ELR (cell line): ENCODE measurements at regions not wholly inside any gene's neighbourhood (a gene's known extent, or its start where the extent isn't known, plus 50 kb on each side); places are given as distances from the start of the nearest gene placed in this dataset.
A peak's percentile ranks its signal among the peaks of the same experiment; 100 is the strongest.

Source experiments
- DNase-seq: peaks from one replicate; pipeline ENCODE4 v3.0.0-alpha.2; 2015; ENCODE audit warnings: low read depth

DNA sequence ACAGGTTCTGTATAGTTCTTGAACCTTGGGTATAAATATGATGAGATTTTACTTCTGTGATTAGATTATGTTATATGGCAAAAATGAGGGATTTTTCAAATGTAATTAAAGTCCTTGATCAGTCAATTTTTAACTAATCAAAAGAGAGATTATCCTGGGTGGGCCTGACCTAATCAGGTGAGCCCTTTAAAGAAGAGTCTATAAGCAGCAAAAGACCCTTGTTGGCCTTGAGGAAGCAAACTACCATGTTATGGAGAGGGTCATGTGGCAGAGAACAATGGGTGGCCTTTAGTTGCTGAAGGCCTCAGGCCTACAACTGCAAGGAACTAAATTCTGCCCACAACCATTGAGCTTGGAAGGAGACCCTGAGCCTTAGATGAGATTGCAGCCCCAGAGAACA lies 102.5 kb upstream of the RIPOR2 start:
- DNase-seq, result no peak

- DNase-seq, result no peak
Measured at GRCh38 chr6:25038999-25039398, 103.2 kb upstream of the RIPOR2 start.

DNA sequence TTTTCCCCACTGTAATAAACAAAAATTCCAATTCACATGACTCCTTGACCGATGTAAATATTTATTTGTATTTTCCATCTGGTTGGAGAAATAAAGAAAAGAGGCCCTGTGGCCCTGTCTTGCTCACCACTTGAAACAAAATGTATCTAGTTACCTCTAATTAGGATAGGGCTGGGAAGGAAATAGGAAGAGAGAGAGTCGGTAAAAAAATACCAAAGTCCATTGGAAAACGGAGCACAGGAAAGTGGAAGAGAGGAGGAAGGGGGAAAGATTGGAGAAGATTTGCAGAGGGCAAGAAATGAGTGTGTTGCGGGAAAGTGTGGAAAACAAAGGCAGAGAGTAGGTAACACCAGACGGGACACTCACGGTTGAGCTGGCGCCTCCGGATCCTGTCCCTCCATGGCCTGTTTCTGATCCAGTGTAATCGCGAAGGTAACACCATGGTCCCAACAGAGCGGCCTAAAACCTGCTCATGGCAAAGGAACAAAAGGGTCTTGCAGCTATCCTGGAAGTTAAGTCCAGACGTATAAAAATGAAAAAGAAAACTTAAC lies 105.8 kb upstream of the RIPOR2 start:
- no peak for DNase-seq

- DNase-seq, result no peak
Measured at GRCh38 chr6:25042036-25042521, 106.3 kb upstream of the RIPOR2 start.

- no peak for DNase-seq
Measured at GRCh38 chr6:25042536-25042935, 106.8 kb upstream of the RIPOR2 start.

GRCh38 chr6:25042984-25043725 lies 107.4 kb upstream of the RIPOR2 start:
- DNase-seq, result no peak

DNA sequence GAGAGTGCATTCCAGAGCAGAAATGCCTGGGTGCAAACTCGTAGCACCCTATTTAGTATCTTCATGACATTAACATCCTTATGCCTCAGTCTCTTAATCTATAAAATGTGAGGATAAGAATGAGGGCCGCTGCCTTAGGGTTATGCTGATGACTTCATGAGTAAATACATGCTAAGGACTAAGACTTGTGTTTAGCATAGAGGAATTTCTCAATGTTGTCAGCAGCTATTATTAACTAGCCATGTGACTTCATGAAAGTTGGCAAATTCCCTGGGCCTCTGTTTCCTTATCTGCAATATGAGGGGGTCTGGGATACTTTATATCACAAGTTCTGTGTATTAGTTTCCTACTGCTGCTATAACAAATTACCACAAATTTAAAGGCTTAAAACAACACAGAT lies 108.1 kb upstream of the RIPOR2 start:
- DNase-seq, result no peak

GRCh38 chr6:25046942-25047341 lies 111.2 kb upstream of the RIPOR2 start:
- no peak for DNase-seq

DNA sequence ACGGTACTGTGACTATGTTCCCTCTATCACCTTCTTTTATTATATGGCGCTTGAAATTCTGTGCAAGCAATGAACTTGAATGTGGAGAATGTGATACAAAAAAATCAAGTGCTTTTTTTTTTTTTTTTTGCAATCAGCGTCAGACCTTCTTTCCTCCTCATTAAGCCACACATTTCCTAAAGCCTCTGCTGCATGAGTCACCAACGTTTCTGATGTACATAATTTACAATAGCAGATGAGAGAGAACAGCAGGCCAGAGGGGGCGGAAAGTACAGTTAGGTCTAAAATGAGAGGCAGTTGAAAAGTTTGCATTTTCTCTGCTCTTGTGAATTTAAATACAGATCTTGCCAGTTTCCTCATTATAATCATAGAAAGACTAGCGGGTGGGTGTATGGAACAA lies 114.6 kb upstream of the RIPOR2 start:
- peak; percentile 76 for DNase-seq

- no peak for DNase-seq
Measured at GRCh38 chr6:25051083-25051482, 115.3 kb upstream of the RIPOR2 start.

DNA sequence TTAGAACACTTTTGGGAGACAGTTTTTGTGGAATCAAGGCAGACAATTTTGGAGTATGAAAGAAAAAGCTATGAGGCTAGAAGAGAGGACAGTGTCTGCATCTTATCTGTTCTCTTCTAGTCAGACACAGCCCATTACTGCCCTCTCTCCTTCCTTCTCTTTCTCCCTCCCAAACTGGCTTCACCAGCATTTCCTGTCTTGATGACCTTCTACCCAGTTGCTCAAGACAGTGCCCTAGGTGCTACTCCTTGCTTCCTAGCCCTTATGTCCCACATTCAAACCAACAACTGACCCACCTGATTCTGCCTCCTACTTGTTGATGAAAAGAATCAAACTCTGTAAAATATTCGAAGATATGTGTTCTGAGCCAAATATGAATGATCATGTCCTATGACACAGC lies 116.4 kb upstream of the RIPOR2 start:
- DNase-seq, result no peak

DNA sequence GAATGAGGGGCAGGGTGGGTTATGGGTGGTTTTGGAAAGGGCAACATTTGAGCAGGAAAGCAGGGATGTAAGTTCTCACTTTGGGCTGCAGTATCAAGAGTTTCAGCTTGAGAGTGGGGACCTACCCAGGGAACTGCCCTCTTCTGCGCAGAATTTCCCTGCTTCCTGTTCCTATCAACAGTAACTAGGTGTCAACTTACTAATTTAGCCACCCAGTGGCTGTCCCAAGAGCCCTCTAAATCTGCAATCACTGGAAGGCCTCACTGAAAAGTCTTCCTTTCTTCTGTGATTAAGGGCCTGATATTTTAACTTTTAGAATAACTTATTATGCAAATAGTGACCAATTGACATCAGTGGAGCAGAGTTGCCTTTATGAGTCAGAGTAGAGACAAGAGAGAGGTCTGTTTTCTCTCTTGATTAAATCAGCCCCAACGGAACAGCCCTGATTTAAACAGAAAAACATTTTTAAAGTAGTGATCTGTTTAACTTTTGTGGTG lies 118.2 kb upstream of the RIPOR2 start:
- peak; percentile 62 for DNase-seq

GRCh38 chr6:25054469-25054868 lies 118.7 kb upstream of the RIPOR2 start:
- DNase-seq, result peak; percentile 72

DNA sequence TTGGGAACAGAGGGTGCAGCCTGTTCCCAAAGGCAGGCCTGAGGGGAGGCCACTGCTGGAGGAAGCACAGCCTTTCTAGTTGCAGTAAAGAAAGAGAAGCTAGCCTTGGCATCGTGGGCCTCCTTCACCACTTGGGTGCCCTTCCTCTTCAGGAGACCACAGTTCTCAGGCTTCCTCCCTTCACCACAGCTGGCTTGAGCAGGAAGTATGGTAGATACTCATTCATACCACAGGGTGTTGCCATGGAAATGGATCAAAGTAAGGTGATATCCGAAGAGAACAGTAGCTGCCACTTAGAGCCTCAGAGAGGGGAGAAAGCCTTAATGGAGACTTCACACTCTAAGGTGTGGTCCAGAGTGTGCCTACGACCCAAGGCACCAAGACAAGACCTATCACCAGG lies 120.4 kb upstream of the RIPOR2 start:
- no peak for DNase-seq

- no peak for DNase-seq
Measured at GRCh38 chr6:25057111-25057905, 121.5 kb upstream of the RIPOR2 start.

DNA sequence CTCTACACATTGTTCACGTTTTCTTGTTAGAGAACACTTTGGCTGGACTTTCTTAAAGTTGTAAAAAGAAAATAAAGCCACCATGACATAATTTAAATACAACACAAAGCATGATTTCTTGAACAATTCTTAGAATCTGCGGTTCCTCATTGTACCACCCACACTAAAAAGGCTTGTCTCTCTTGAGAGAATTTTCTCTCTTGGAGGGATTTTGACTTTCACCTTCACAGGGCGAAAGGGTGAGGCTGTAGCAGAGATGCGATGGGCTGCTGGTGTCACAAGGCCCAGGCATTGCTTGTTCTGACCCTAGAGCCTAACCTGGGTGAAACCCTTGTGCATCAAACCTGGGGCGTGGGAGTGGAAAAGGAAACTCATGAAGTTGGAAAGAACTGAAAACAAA lies 122.7 kb upstream of the RIPOR2 start:
- no peak for DNase-seq

DNA sequence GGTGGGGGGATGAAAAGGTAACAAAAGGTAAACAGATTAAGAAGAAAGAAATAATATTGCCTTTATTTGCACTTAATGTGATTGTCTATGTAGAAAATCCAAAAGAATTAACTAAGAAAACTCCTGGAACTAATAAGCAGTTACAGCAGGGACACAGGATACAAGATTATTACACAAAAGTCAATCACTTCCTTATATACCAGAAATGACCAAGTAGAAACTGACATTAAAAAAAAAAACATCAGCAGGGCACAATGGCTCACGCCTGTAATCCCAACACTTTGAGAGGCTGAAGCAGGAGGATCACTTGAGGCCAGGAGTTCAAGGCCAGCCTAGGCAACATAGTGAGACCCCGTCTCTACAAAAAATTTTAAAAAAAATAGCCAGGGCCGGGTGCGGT lies 123.2 kb upstream of the RIPOR2 start:
- no peak for DNase-seq

DNA sequence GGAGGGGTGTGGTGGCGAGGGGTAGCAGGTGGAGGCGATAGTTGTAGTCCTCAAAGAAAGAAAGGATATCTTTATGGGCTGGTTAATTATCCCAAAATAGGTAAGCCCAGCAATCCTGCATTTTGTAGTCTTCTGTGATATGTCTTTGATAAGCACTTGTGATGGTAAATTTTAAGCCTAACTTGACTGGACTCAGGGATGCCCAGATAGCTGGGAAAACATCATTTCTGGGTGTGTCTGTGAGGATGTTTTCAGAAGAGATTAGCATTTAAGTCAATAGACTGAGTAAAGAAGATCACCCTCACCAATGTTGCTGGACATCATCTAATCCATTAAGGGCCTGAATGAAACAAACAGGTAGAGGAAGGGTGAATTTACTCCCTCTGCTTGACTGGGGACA lies 124.8 kb upstream of the RIPOR2 start:
- no peak for DNase-seq

DNA sequence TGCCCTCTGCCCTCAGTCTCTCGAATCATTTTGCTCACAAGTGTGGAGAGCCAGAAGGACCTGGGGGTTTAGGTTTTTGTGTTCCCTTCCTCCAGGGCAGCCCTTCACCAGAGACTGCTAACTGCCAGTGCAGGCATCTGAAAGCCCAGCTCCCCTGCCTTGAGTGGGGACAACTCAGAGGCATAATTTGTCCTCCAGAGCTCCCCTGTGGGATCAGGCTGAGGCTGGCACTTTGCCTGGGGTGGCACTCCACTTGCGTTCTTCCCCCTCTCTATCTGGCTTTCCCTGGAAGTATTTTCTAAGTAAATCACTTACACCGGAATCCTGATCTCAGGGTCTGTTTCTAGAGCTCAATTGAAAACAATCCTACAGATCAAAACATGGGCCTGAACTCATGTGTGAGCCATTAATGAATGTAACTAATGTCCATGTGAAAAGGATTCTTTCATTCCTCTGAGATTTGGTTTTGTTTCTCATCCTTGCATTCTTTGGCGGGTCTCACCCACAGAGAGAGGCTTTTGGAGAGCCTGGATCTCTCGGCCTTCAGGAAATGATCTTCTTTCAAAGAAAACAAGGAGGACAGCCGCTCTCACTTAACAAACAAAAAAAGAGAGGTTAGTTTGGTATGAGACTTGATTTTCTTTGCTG lies 125.7 kb upstream of the RIPOR2 start:
- no peak for DNase-seq

GRCh38 chr6:25062070-25062811 lies 126.5 kb upstream of the RIPOR2 start:
- no peak for DNase-seq

GRCh38 chr6:25064006-25064405 lies 128.2 kb upstream of the RIPOR2 start:
- DNase-seq, result no peak

- DNase-seq, result no peak
Measured at GRCh38 chr6:25065666-25066065, 129.9 kb upstream of the RIPOR2 start.
